HG02884 (cell line): ENCODE measurements at regions not wholly inside any gene's neighbourhood (a gene's known extent, or its start where the extent isn't known, plus 50 kb on each side); places are given as distances from the start of the nearest gene placed in this dataset.
"Not testable (repeated sequence)": the region's sequence is repeated elsewhere in the genome, so short reads cannot be mapped to it uniquely, and the experiment has no call there.

ENCODE experiments used
- ATAC-seq: cut with Tn5 transposase; IDR thresholded peaks from one replicate; pipeline ENCODE4 v1.9.1; 2021; ENCODE audit warnings: mild to moderate bottlenecking, moderate library complexity; ENCODE audit not compliant: unreplicated experiment

GRCh38 chr2:89756616-89757015, 1065.1 kb downstream of the RPIA start:
- ATAC-seq: not testable (repeated sequence)

GRCh38 chr2:89758332-89759026, 1067.0 kb downstream of the RPIA start:
- not testable (repeated sequence) for ATAC-seq

GRCh38 chr2:89760762-89761161, 1069.3 kb downstream of the RPIA start:
- not testable (repeated sequence) for ATAC-seq

GRCh38 chr2:89761171-89761570, 1069.7 kb downstream of the RPIA start:
- ATAC-seq: not testable (repeated sequence)

- ATAC-seq: not testable (repeated sequence)
Observed at GRCh38 chr2:89761863-89762262, 1070.4 kb downstream of the RPIA start.

GRCh38 chr2:89762461-89763253, 1071.2 kb downstream of the RPIA start:
- ATAC-seq: not testable (repeated sequence)

- ATAC-seq: no peak
Observed at GRCh38 chr2:89763254-89763580, 1071.7 kb downstream of the RPIA start.

- ATAC-seq: no peak
Observed at GRCh38 chr2:89763581-89764485, 1072.4 kb downstream of the RPIA start.

GRCh38 chr2:89764571-89765360, 1073.3 kb downstream of the RPIA start:
- ATAC-seq: not testable (repeated sequence)

- not testable (repeated sequence) for ATAC-seq
Observed at GRCh38 chr2:89765361-89765718, 1073.9 kb downstream of the RPIA start.

GRCh38 chr2:89766141-89766990, 1074.9 kb downstream of the RPIA start:
- not testable (repeated sequence) for ATAC-seq

GRCh38 chr2:89767058-89767457, 1075.6 kb downstream of the RPIA start:
- ATAC-seq: not testable (repeated sequence)

- no peak for ATAC-seq
Observed at GRCh38 chr2:89767572-89768435, 1076.3 kb downstream of the RPIA start.

- ATAC-seq: no peak
Observed at GRCh38 chr2:89775885-89776284, 1084.4 kb downstream of the RPIA start.

- ATAC-seq: no peak
Observed at GRCh38 chr2:89780318-89780717, 1088.8 kb downstream of the RPIA start.

- no peak for ATAC-seq
Observed at GRCh38 chr2:89781962-89782361, 1090.5 kb downstream of the RPIA start.

GRCh38 chr2:89784960-89785359, 1093.5 kb downstream of the RPIA start:
- no peak for ATAC-seq

- not testable (repeated sequence) for ATAC-seq
Observed at GRCh38 chr2:89785528-89785927, 1094.1 kb downstream of the RPIA start.

- ATAC-seq: not testable (repeated sequence)
Observed at GRCh38 chr2:89786642-89787041, 1095.2 kb downstream of the RPIA start.
